Gastrocnemius medialis (tissue), 4 donors: ENCODE measurements at regions not wholly inside any gene's neighbourhood (a gene's known extent, or its start where the extent isn't known, plus 50 kb on each side); places are given as distances from the start of the nearest gene placed in this dataset.

Experiments used
- CTCF ChIP-seq, 5 experiments: fragments of 450-650 bp in 3 of 5; fragments of 200-600 bp in 2 of 5; sonication (generic) in 2 of 5; IDR thresholded peaks in 4 of 5; conservative IDR thresholded peaks in 1 of 5; 1 replicate in 4 of 5; 2 replicates in 1 of 5; pipeline ENCODE4 v1.5.1; 2016 to 2019; ENCODE audit warnings: antibody characterized with exemption in 5 of 5, mild to moderate bottlenecking in 3 of 5, moderate library complexity in 3 of 5
- POLR2A ChIP-seq, 2 donors: fragments of 450-650 bp; IDR thresholded peaks; one replicate each; pipeline ENCODE4 v1.6.1; 2017; ENCODE audit warnings: antibody characterized with exemption in 2 of 2, mild to moderate bottlenecking in 2 of 2, moderate library complexity in 2 of 2

DNA sequence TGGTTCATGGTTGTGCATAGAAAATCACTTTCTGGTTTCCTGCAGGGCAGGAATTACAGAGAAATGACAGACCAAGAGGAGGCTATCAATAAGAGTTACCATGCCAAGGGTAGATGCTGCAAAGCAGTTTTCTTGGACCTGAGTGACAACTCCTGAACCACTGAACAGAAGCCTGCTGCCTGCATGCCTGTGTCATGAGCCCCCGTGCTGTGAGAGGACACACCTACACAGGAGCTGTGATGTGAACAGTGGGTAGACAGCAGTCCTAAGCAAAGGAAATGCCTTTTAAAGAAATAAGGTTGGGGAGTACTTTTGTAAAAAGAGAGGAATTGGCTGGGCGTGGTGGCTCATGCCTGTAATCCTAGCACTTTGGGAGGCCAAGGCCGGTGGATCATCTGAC, 54.2 kb upstream of the CREB1 start:
- TF ChIP-seq CTCF (IDR thresholded peaks at IDR 0.05 in 4 of 5, conservative IDR thresholded peaks at IDR 0.05 in 1 of 5) = no peak
- no peak for TF ChIP-seq POLR2A (IDR thresholded peaks at IDR 0.05)
